ENCODE measurements at regions not wholly inside any gene's neighbourhood (a gene's known extent, or its start where the extent isn't known, plus 50 kb on each side); places are given as distances from the start of the nearest gene placed in this dataset.

DNA sequence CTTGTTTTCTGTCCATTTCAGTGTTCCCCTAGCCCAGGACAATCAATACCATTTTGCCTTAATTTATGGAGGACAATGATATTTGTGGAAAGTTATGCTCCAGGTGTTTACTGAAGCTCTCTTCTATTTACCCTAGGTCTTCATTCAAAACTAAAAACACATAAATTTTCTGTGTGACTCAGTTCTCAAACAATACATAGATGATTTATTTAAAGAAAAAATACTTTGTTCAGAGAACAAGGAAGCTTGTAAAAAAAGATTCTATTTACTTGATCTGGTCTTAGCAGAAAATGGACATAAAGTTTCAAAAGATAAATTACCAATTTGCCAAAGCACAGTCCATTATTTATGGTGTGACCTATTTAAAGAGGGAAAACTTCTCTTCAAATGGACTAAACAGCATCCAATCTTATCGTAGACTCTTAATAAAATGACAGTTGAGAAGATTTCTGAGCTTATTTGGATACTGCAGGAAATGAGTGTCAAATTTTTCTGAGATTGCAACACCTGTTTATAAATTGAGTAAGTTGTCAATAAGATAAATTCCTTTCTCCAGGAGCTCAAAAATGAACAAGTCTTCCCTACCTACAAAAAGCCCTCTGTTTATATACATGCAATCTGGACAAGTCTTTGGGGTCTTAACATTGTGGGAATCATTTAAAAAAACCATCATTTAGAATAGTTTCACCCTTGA is 627.2 kb downstream of the PSAT1 start:
- no peaks in the 10 kb centered on the region for H3K9me3 Mint-ChIP-seq (ENCODE audit: unreplicated experiment)
- Histone ChIP-seq H3K9ac (ENCODE audit: low read length) (no peak overlapping the region), H3K79me2 (ENCODE audit: insufficient read depth, low read length) (no peaks in the 10 kb centered on the region), H3K27me3 (ENCODE audit: insufficient read depth, low read length) (no peaks in the 10 kb centered on the region), H3K36me3 (ENCODE audit: insufficient read depth, low read length) (no peaks in the 10 kb centered on the region), H2AFZ (ENCODE audit: low read depth, low read length) (no peak overlapping the region), H4K20me1 (ENCODE audit: insufficient read depth, low read length) (no peaks in the 10 kb centered on the region), H3K27ac (ENCODE audit: low read depth, low read length) (no peak overlapping the region), H3K4me1 (ENCODE audit: insufficient read depth, low read length) (no peaks in the 10 kb centered on the region), H3K4me2 (ENCODE audit: low read length) (no peak overlapping the region), H3K9me3 (ENCODE audit: insufficient read depth, low read depth, low read length) (no peaks in the 10 kb centered on the region), H3K4me3 (ENCODE audit: insufficient read depth, low read depth, low read length) (no peak overlapping the region)
- no peak overlapping the region for H3K4me3 Mint-ChIP-seq (ENCODE audit: unreplicated experiment)
- H3K27ac Mint-ChIP-seq (ENCODE audit: unreplicated experiment): no peak overlapping the region
- DNase-seq (ENCODE audit: low read depth) (no peak), FAIRE-seq (no peak)
- TF ChIP-seq, protein P1, sequence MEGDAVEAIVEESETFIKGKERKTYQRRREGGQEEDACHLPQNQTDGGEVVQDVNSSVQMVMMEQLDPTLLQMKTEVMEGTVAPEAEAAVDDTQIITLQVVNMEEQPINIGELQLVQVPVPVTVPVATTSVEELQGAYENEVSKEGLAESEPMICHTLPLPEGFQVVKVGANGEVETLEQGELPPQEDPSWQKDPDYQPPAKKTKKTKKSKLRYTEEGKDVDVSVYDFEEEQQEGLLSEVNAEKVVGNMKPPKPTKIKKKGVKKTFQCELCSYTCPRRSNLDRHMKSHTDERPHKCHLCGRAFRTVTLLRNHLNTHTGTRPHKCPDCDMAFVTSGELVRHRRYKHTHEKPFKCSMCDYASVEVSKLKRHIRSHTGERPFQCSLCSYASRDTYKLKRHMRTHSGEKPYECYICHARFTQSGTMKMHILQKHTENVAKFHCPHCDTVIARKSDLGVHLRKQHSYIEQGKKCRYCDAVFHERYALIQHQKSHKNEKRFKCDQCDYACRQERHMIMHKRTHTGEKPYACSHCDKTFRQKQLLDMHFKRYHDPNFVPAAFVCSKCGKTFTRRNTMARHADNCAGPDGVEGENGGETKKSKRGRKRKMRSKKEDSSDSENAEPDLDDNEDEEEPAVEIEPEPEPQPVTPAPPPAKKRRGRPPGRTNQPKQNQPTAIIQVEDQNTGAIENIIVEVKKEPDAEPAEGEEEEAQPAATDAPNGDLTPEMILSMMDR (IDR thresholded peaks at IDR 0.05; ENCODE audit: insufficient read depth, low read depth, low read length): no peak
- TF ChIP-seq EZH2 (IDR thresholded peaks at IDR 0.05; ENCODE audit: insufficient read depth, low read length): no peak
- H3K27me3 Mint-ChIP-seq (ENCODE audit: low read depth, unreplicated experiment): no peaks in the 10 kb centered on the region
- H3K4me1 Mint-ChIP-seq (ENCODE audit: low read depth, unreplicated experiment): no peaks in the 10 kb centered on the region
- H3K36me3 Mint-ChIP-seq (ENCODE audit: low read depth, unreplicated experiment): no peaks in the 10 kb centered on the region

DNA sequence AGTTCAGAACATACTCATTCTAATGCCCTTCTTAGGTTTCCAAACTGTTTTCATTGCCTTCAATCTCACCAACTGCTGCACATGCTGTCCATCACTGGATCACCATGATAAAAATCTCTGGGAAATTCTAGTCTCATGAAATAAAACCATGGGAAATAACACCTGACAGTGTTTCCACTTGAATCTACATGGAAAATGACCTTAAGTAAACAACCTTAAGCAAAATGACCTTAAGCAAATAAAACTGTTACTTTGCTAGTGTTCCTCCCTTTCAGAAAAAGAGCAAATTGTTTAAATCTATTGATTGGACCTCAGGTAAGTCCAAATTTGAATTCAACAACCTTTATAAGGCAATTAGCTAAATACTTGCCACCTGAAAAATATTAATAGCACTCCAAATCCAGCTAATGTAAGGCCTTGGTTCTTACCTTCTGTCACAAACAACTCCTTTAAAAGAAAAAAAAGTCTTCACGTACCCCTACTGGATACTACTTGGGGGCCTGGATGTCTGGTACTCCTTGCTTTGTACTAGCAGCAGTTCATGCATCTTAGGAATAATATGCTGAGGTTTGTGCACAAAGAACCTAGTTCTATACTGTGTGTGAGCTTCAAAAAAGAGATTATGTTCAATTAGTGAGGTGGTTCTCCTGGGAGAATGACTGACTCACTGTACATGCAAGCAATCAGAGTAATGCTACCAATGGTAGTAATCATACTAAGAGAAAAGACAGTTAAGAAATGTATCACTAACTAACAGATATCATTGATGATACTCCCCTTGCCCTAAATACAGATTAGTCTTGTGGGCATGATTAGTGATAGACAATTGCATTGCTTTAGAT is 630.4 kb downstream of the PSAT1 start:
- Histone ChIP-seq H3K27me3 (ENCODE audit: insufficient read depth, low read length) (no peaks in the 10 kb centered on the region), H3K27ac (ENCODE audit: low read depth, low read length) (no peak overlapping the region), H2AFZ (ENCODE audit: low read depth, low read length) (no peak overlapping the region), H3K4me2 (ENCODE audit: low read length) (no peak overlapping the region), H3K9me3 (ENCODE audit: insufficient read depth, low read depth, low read length) (no peaks in the 10 kb centered on the region), H3K79me2 (ENCODE audit: insufficient read depth, low read length) (no peaks in the 10 kb centered on the region), H4K20me1 (ENCODE audit: insufficient read depth, low read length) (no peaks in the 10 kb centered on the region), H3K36me3 (ENCODE audit: insufficient read depth, low read length) (no peaks in the 10 kb centered on the region), H3K4me3 (ENCODE audit: insufficient read depth, low read depth, low read length) (no peak overlapping the region), H3K9ac (ENCODE audit: low read length) (no peak overlapping the region), H3K4me1 (ENCODE audit: insufficient read depth, low read length) (no peaks in the 10 kb centered on the region)
- Mint-ChIP-seq H3K36me3 (ENCODE audit: low read depth, unreplicated experiment) (no peaks in the 10 kb centered on the region), H3K9me3 (ENCODE audit: unreplicated experiment) (no peaks in the 10 kb centered on the region), H3K27ac (ENCODE audit: unreplicated experiment) (no peak overlapping the region), H3K4me1 (ENCODE audit: low read depth, unreplicated experiment) (no peaks in the 10 kb centered on the region), H3K27me3 (ENCODE audit: low read depth, unreplicated experiment) (no peaks in the 10 kb centered on the region), H3K4me3 (ENCODE audit: unreplicated experiment) (no peak overlapping the region)
- FAIRE-seq (no peak), DNase-seq (ENCODE audit: low read depth) (no peak)
- TF ChIP-seq, protein P1 (IDR thresholded peaks at IDR 0.05; ENCODE audit: insufficient read depth, low read depth, low read length): no peak
- no peak for TF ChIP-seq EZH2 (IDR thresholded peaks at IDR 0.05; ENCODE audit: insufficient read depth, low read length)

Measured in astrocyte (in vitro differentiated cells and primary cell).